Upper lobe of left lung (tissue), 6 donors: ENCODE measurements at regions not wholly inside any gene's neighbourhood (a gene's known extent, or its start where the extent isn't known, plus 50 kb on each side); places are given as distances from the start of the nearest gene placed in this dataset.

Experiments used
- ATAC-seq, 2 donors: fragments of 200-7000 bp; cut with Tn5 transposase; one replicate each; pipeline ENCODE4 v1.9.1; 2022; ENCODE audit warnings: mild to moderate bottlenecking in 2 of 2, moderate library complexity in 2 of 2; ENCODE audit not compliant: low FRiP score in 2 of 2
- DNase-seq, 2 donors: peaks; one replicate each; pipeline ENCODE4 v3.0.0-alpha.2; 2019 to 2020
- H3K27ac ChIP-seq, 4 donors: fragments of 200-600 bp; sonication (generic); one replicate each; pipeline ENCODE4 v1.5.1; 2016 to 2019
- H3K27me3 ChIP-seq, 4 donors: fragments of 200-600 bp; sonication (generic); one replicate each; pipeline ENCODE4 v1.5.1; 2017 to 2019
- H3K36me3 ChIP-seq, 4 donors: fragments of 200-600 bp; sonication (generic); one replicate each; pipeline ENCODE4 v1.5.1; 2016 to 2019
- H3K4me1 ChIP-seq, 4 donors: fragments of 200-600 bp; sonication (generic); one replicate each; pipeline ENCODE4 v1.5.1; 2018 to 2019
- H3K4me3 ChIP-seq, 4 donors: fragments of 200-600 bp; sonication (generic); one replicate each; pipeline ENCODE4 v1.5.1; 2017 to 2019; ENCODE audit warnings: mild to moderate bottlenecking in 2 of 4, moderate library complexity in 1 of 4
- H3K9me3 ChIP-seq, 4 donors: fragments of 200-600 bp; sonication (generic); one replicate each; pipeline ENCODE4 v1.5.1; 2018 to 2019
- EP300 ChIP-seq, 4 donors: sonication (generic); formaldehyde crosslinking; IDR thresholded peaks; one replicate each; pipeline ENCODE4 v1.5.1; 2017; ENCODE audit warnings: antibody characterized with exemption in 4 of 4, control low read depth in 2 of 4
- POLR2A ChIP-seq, 4 donors: fragments of 450-650 bp; IDR thresholded peaks; one replicate each; pipeline ENCODE4 v1.5.1; 2016 to 2017; ENCODE audit warnings: antibody characterized with exemption in 4 of 4, mild to moderate bottlenecking in 2 of 4
- POLR2AphosphoS5 ChIP-seq, 2 donors: sonication (generic); formaldehyde crosslinking; IDR thresholded peaks; one replicate each; pipeline ENCODE4 v1.5.1; 2017; ENCODE audit warnings: antibody characterized with exemption in 2 of 2
- WGBS, 2 donors: methylation state at CpG; one replicate each; pipeline ENCODE4 v1.1.5; 2017 to 2018; 5-methylcytosine and 5-hydroxymethylcytosine counted together
- TF ChIP-seq, protein P1 (sequence below), 6 experiments: fragments of 450-650 bp in 4 of 6; fragments of 200-600 bp in 2 of 6; sonication (generic) in 2 of 6; IDR thresholded peaks; one replicate each; pipeline ENCODE4 v1.5.1; 2016 to 2019; ENCODE audit warnings: antibody characterized with exemption in 6 of 6
- donor health status: DM: no; HTN: no; CAD: no; lungs with moderate emphysema.
- donor health status: DM: no; HTN: yes; CAD: no; lungs with severe emphysema.

DNA sequence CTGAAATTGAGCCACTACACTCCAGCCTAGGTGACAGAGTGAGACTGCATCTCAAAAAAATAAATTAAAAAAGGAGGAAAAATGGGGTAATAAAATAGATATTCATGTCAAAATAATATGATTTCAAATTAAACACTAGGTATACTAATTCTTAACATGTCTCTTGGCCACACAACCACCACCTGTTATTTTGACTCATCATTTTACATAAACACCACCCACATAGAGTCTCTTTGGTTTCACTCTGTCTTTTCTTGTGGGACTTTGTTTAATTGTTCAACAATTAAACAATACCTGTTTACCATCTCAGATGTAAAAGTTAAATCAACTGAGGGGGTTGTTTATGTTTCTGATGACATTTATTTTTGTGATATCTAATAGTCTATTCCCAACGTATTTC lies 476.8 kb upstream of the ADGRB3 start:
- Histone ChIP-seq H3K4me1 (no peaks in the 10 kb centered on the region), H3K27me3 (no peaks in the 10 kb centered on the region), H3K36me3 (no peaks in the 10 kb centered on the region), H3K4me3 (no peak overlapping the region), H3K9me3 (peaks cover 0 to 11% (median 2%) of the 10 kb centered on the region in 4 donors), H3K27ac (no peak overlapping the region)
- DNase-seq (no peak), ATAC-seq (no peak)
- TF ChIP-seq POLR2A (IDR thresholded peaks at IDR 0.05) (no peak), POLR2AphosphoS5 (IDR thresholded peaks at IDR 0.05) (no peak), EP300 (IDR thresholded peaks at IDR 0.05) (no peak)
- TF ChIP-seq, protein P1, sequence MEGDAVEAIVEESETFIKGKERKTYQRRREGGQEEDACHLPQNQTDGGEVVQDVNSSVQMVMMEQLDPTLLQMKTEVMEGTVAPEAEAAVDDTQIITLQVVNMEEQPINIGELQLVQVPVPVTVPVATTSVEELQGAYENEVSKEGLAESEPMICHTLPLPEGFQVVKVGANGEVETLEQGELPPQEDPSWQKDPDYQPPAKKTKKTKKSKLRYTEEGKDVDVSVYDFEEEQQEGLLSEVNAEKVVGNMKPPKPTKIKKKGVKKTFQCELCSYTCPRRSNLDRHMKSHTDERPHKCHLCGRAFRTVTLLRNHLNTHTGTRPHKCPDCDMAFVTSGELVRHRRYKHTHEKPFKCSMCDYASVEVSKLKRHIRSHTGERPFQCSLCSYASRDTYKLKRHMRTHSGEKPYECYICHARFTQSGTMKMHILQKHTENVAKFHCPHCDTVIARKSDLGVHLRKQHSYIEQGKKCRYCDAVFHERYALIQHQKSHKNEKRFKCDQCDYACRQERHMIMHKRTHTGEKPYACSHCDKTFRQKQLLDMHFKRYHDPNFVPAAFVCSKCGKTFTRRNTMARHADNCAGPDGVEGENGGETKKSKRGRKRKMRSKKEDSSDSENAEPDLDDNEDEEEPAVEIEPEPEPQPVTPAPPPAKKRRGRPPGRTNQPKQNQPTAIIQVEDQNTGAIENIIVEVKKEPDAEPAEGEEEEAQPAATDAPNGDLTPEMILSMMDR (IDR thresholded peaks at IDR 0.05): no peak
- WGBS, 2 donors: 43 to 56% methylated on average over 1 of the region's 1 CpG

DNA sequence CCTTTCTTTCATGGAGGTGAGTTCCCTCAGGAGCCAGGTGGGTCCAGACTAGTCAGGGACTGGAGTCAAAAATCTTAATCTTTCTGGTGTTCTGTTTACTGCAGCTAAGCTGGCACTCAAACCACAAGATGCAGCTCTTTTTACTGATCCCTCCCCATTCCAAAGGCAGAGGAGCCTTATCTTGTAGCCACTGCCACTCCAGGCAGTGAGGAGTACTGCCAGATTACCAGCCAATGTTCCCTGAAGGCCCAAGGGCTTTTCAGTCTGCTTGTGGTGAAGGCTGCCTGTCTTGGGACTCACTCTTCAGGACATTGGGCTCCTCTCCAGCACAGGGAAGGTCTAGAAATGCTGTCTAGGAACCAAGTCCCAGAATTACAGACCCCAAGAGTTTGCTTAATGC lies 490.4 kb upstream of the ADGRB3 start:
- no peak for TF ChIP-seq EP300 (IDR thresholded peaks at IDR 0.05)
- TF ChIP-seq, protein P1 (IDR thresholded peaks at IDR 0.05): no peak
- TF ChIP-seq POLR2AphosphoS5 (IDR thresholded peaks at IDR 0.05): no peak
- TF ChIP-seq POLR2A (IDR thresholded peaks at IDR 0.05): no peak
- H3K4me1 ChIP-seq: no peaks in the 10 kb centered on the region
- no peak overlapping the region for H3K4me3 ChIP-seq
- DNase-seq: no peak
- no peak overlapping the region for H3K27ac ChIP-seq
- H3K36me3 ChIP-seq: no peaks in the 10 kb centered on the region
- no peaks in the 10 kb centered on the region for H3K27me3 ChIP-seq
- peaks cover 0 to 3% (median 0%) of the 10 kb centered on the region in 4 donors for H3K9me3 ChIP-seq
- ATAC-seq: no peak

DNA sequence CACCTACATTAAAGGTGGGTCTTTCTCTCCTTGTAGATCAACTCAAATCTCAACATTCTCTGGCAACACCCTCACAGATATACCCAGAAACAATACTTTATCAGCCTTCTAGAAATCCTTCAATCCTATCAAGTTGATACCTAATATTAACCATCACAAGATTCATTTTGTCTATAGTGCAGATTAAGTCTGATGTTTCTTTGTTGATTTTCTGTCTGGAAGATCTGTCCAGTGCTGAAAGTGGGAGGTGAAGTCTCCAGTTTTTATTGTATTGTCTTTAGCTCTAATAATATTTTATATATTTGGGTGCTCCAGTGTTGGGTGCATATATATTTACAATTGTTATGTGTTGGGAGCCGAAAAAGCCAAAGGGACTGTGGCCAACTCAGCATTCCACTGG lies 493.9 kb upstream of the ADGRB3 start:
- Histone ChIP-seq H3K27me3 (no peaks in the 10 kb centered on the region), H3K4me3 (no peak overlapping the region)
- WGBS, 2 donors: 89 to 96% methylated on average over 1 of the region's 1 CpG

DNA sequence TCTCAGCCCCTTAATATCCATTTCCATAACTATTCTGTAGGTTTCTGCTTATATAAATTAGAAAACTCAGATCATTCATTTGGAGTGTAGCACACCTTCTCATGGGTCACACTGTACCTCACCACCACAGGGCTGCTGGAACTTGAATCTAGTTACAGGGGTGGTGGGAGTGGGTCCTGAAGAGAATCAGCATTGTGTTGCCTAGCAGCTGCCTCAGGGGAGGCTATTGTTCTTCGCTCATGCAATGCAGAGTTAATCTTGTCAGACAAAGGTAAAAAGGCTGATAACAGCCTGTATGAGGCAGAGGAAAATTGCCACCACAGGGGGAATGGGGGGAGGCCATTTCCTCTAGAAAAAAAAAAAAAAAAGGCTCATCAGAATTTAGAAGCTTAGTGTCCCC lies 496.0 kb upstream of the ADGRB3 start:
- TF ChIP-seq, protein P1 (IDR thresholded peaks at IDR 0.05): no peak
- TF ChIP-seq POLR2AphosphoS5 (IDR thresholded peaks at IDR 0.05): no peak
- no peak for TF ChIP-seq EP300 (IDR thresholded peaks at IDR 0.05)
- no peak for TF ChIP-seq POLR2A (IDR thresholded peaks at IDR 0.05)
- Histone ChIP-seq H3K4me1 (no peaks in the 10 kb centered on the region), H3K27me3 (no peaks in the 10 kb centered on the region), H3K36me3 (no peaks in the 10 kb centered on the region), H3K9me3 (peaks cover 0 to 4% (median 0%) of the 10 kb centered on the region in 4 donors), H3K27ac (no peak overlapping the region), H3K4me3 (no peak overlapping the region)
- no peak for ATAC-seq
- no peak for DNase-seq
- 63 to 65% methylated on average over 1 of the region's 1 CpG for WGBS, 2 donors

More for the DNA sequence above, 493.9 kb upstream of the ADGRB3 start:
- no peaks in the 10 kb centered on the region for H3K36me3 ChIP-seq
- H3K9me3 ChIP-seq: peaks cover 0 to 4% (median 0%) of the 10 kb centered on the region in 4 donors
- no peak for TF ChIP-seq POLR2A (IDR thresholded peaks at IDR 0.05)
- TF ChIP-seq, protein P1 (IDR thresholded peaks at IDR 0.05): no peak
- no peak for TF ChIP-seq POLR2AphosphoS5 (IDR thresholded peaks at IDR 0.05)
- no peak for TF ChIP-seq EP300 (IDR thresholded peaks at IDR 0.05)
- no peak for ATAC-seq
- H3K27ac ChIP-seq: no peak overlapping the region
- no peak for DNase-seq
- no peaks in the 10 kb centered on the region for H3K4me1 ChIP-seq

DNA sequence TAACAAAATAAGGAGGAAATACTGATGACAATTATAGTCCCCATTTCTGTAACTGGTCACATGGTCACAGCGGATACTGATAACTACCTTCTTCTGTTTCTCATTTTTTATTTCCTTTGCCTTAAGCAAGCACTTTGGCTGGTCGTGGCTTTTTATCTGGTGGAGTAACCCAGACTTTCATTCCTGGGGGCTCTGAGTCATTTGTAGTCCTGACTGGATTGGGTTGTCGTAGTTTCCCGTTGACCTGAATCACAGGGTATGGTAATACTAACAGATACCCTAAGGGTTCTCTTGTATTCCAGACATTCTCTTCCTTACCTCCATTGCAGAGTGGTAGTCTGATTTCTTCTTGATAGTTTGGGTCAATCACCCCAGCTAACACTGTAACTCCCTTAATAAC lies 500.3 kb upstream of the ADGRB3 start:
- no peak for TF ChIP-seq POLR2A (IDR thresholded peaks at IDR 0.05)
- TF ChIP-seq, protein P1 (IDR thresholded peaks at IDR 0.05): no peak
- Histone ChIP-seq H3K27me3 (no peaks in the 10 kb centered on the region), H3K36me3 (no peaks in the 10 kb centered on the region), H3K4me3 (no peak overlapping the region), H3K4me1 (no peaks in the 10 kb centered on the region), H3K27ac (no peak overlapping the region), H3K9me3 (peaks cover 0 to 3% (median 0%) of the 10 kb centered on the region in 4 donors)
- 84 to 91% methylated on average over 4 of the region's 4 CpGs for WGBS, 2 donors
- ATAC-seq (no peak), DNase-seq (no peak)
